Activated CD8-positive, alpha-beta T cell treated with anti-CD3 and anti-CD28 coated beads for 36 hours (primary cell): ENCODE measurements at regions not wholly inside any gene's neighbourhood (a gene's known extent, or its start where the extent isn't known, plus 50 kb on each side); places are given as distances from the start of the nearest gene placed in this dataset.

Experiments used
- ATAC-seq: fragments of 200-7000 bp; cut with Tn5 transposase; one replicate; pipeline ENCODE4 v1.10.0; 2021; ENCODE audit warnings: mild to moderate bottlenecking, moderate library complexity
- CTCF ChIA-PET: fragments of 350-600 bp; sonication (Branson Sonifier 250); formaldehyde crosslinking; loops from one replicate; lab custom pipeline; 2021; ENCODE audit warnings: antibody characterized with exemption; lab: Charles Lee
- POLR2A ChIA-PET: fragments of 350-600 bp; sonication (Branson Sonifier 250); formaldehyde crosslinking; loops from one replicate; lab custom pipeline; 2021; ENCODE audit warnings: antibody characterized with exemption; lab: Charles Lee
- DNase-seq: peaks from one replicate; pipeline ENCODE4 v3.0.0-alpha.2; 2020
- H3K27ac Mint-ChIP-seq: one replicate; pipeline ENCODE4 v1.8.0; 2021; ENCODE audit warnings: mild to moderate bottlenecking, mixed read lengths
- H3K27me3 Mint-ChIP-seq: one replicate; pipeline ENCODE4 v1.8.0; 2021; ENCODE audit warnings: mixed read lengths
- H3K36me3 Mint-ChIP-seq: one replicate; pipeline ENCODE4 v1.8.0; 2021; ENCODE audit warnings: low read depth, mixed read lengths
- H3K4me1 Mint-ChIP-seq: one replicate; pipeline ENCODE4 v1.8.0; 2021; ENCODE audit warnings: low read depth, mixed read lengths
- H3K4me3 Mint-ChIP-seq: one replicate; pipeline ENCODE4 v1.8.0; 2021; ENCODE audit warnings: mild to moderate bottlenecking, moderate library complexity, mixed read lengths
- H3K9me3 Mint-ChIP-seq: one replicate; pipeline ENCODE4 v1.8.0; 2021; ENCODE audit warnings: mixed read lengths
- CTCF ChIP-seq: fragments of 200-600 bp; IDR thresholded peaks from one replicate; pipeline ENCODE4 v1.8.0; 2022; ENCODE audit warnings: antibody characterized with exemption, mild to moderate bottlenecking
- intact Hi-C: fragments of 100-400 bp; cut with micrococcal nuclease; formaldehyde crosslinking; loops from one replicate; pipeline ENCODE4 v1.10.0; 2022

GRCh38 chr18:39741755-39742466 is 2176.3 kb upstream of the CELF4 start:
- no peaks in the 10 kb centered on the region for H3K36me3 Mint-ChIP-seq
- ChIA-PET CTCF (no interaction called here), POLR2A (interaction anchor here (0.5 kb wide), 1 partner anchor 72 kb away, joined by 3 read pairs; no protein-coding TSS in a partner anchor)
- no peaks in the 10 kb centered on the region for H3K4me1 Mint-ChIP-seq
- H3K9me3 Mint-ChIP-seq, result no peaks in the 10 kb centered on the region
- TF ChIP-seq CTCF, result no peak
- no peak overlapping the region for H3K4me3 Mint-ChIP-seq
- no peaks in the 10 kb centered on the region for H3K27me3 Mint-ChIP-seq
- DNase-seq, result no peak
- no peak overlapping the region for H3K27ac Mint-ChIP-seq
- intact Hi-C loops, result no loop called here
- no peak for ATAC-seq

- Mint-ChIP-seq H3K4me1 (no peaks in the 10 kb centered on the region), H3K27me3 (no peaks in the 10 kb centered on the region), H3K27ac (no peak overlapping the region), H3K9me3 (peaks cover 2% of the 10 kb centered on the region), H3K4me3 (no peak overlapping the region), H3K36me3 (no peaks in the 10 kb centered on the region)
- ChIA-PET POLR2A (no interaction called here), CTCF (no interaction called here)
- intact Hi-C loops, result no loop called here
- DNase-seq, result no peak
- ATAC-seq, result no peak
- no peak for TF ChIP-seq CTCF
Observed at GRCh38 chr18:39737869-39738268, 2172.3 kb upstream of the CELF4 start.

- no peak overlapping the region for H3K4me3 Mint-ChIP-seq
- peaks cover 2% of the 10 kb centered on the region for H3K9me3 Mint-ChIP-seq
- ATAC-seq (no peak), DNase-seq (no peak)
- H3K27ac Mint-ChIP-seq, result no peak overlapping the region
- intact Hi-C loops, result no loop called here
- TF ChIP-seq CTCF, result no peak
- ChIA-PET POLR2A (no interaction called here), CTCF (no interaction called here)
- no peaks in the 10 kb centered on the region for H3K27me3 Mint-ChIP-seq
- no peaks in the 10 kb centered on the region for H3K4me1 Mint-ChIP-seq
- no peaks in the 10 kb centered on the region for H3K36me3 Mint-ChIP-seq
Observed at GRCh38 chr18:39732918-39733317, 2167.3 kb upstream of the CELF4 start.

GRCh38 chr18:39730606-39731005 is 2165.0 kb upstream of the CELF4 start:
- Mint-ChIP-seq H3K27ac (no peak overlapping the region), H3K9me3 (peaks cover 2% of the 10 kb centered on the region), H3K4me1 (no peaks in the 10 kb centered on the region), H3K4me3 (no peak overlapping the region), H3K27me3 (no peaks in the 10 kb centered on the region), H3K36me3 (no peaks in the 10 kb centered on the region)
- no peak for TF ChIP-seq CTCF
- CTCF ChIA-PET, result no interaction called here
- intact Hi-C loops, result no loop called here
- no peak for ATAC-seq
- POLR2A ChIA-PET, result no interaction called here
- DNase-seq, result no peak

GRCh38 chr18:39724652-39725051 is 2159.1 kb upstream of the CELF4 start:
- ChIA-PET POLR2A (no interaction called here), CTCF (no interaction called here)
- Mint-ChIP-seq H3K27ac (no peak overlapping the region), H3K36me3 (no peaks in the 10 kb centered on the region), H3K4me1 (no peaks in the 10 kb centered on the region), H3K27me3 (no peaks in the 10 kb centered on the region), H3K9me3 (no peaks in the 10 kb centered on the region), H3K4me3 (no peak overlapping the region)
- TF ChIP-seq CTCF, result no peak
- intact Hi-C loops, result no loop called here
- DNase-seq (no peak), ATAC-seq (no peak)
